ENCODE measurements at regions not wholly inside any gene's neighbourhood (a gene's known extent, or its start where the extent isn't known, plus 50 kb on each side); places are given as distances from the start of the nearest gene placed in this dataset.

DNA sequence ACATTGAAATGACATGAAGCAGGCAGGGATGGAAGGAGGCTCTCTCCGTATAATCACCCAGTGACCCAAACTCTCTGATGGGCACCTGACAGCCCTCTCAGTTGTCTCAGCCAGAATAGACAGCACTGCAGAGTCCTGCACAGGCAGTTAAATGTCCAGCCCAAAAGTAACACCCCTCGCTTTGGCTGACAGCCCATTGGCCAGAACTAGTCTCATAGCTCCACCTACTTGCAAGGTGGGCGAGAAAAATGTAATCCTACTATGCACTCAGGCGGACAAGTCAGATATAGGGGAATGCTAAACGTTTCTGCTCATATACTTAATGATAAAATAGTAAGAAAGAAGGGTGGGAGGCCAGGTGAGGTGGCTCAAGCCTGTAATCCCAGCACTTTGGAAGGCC is 393.5 kb upstream of the JARID2 start:
- no peak for DNase-seq
- Histone ChIP-seq H3K9me3 (ENCODE audit: control insufficient read depth, low read depth, low read length) (no peaks in the 10 kb centered on the region), H2BK12ac (ENCODE audit: insufficient read length, low read depth, low read length) (no peak overlapping the region), H3K27ac (ENCODE audit: insufficient read length, low read depth, low read length) (no peak overlapping the region), H2AK5ac (ENCODE audit: insufficient read length, low read length) (no peak overlapping the region), H3K18ac (ENCODE audit: insufficient read length, low read depth, low read length) (no peak overlapping the region), H3K79me1 (ENCODE audit: insufficient read depth, low read depth, low read length, poor library complexity, severe bottlenecking) (no peaks in the 10 kb centered on the region), H3K56ac (ENCODE audit: insufficient read length, low read depth, low read length) (no peak overlapping the region), H3K4ac (ENCODE audit: low read depth, low read length) (no peak overlapping the region), H2BK120ac (ENCODE audit: low read depth, low read length, poor library complexity, severe bottlenecking) (no peak overlapping the region), H3K4me1 (ENCODE audit: insufficient read depth, low read length) (peaks cover 9% of the 10 kb centered on the region; the same call in 1 of the 2 replicates), H3K79me2 (ENCODE audit: insufficient read depth, low read length) (no peaks in the 10 kb centered on the region), H3K23me2 (ENCODE audit: insufficient read length, low read depth, low read length, poor library complexity, severe bottlenecking) (no peaks in the 10 kb centered on the region), H3K4me2 (ENCODE audit: insufficient read depth, insufficient read length, low read length) (no peak overlapping the region), H4K91ac (ENCODE audit: insufficient read length, low read depth, low read length) (no peak overlapping the region), H2BK5ac (ENCODE audit: insufficient read length, low read length) (no peak overlapping the region), H2BK20ac (ENCODE audit: low read depth, low read length, poor library complexity, severe bottlenecking) (no peak overlapping the region), H2AFZ (ENCODE audit: low read length) (no peak overlapping the region), H4K5ac (ENCODE audit: insufficient read length, low read depth, low read length) (no peak overlapping the region), H4K8ac (replicated peaks; ENCODE audit: insufficient read length, low read depth, low read length) (no peak overlapping the region), H3T11ph (ENCODE audit: low read length) (no peak overlapping the region), H3K23ac (ENCODE audit: insufficient read length, low read depth, low read length) (no peak overlapping the region), H2BK15ac (ENCODE audit: low read depth, low read length) (no peak overlapping the region), H3K9ac (ENCODE audit: extremely low read depth, insufficient read length, low read length) (no peak overlapping the region), H4K20me1 (ENCODE audit: control insufficient read depth, insufficient read depth, insufficient read length) (no peaks in the 10 kb centered on the region), H3K27me3 (ENCODE audit: insufficient read depth, low read length) (no peaks in the 10 kb centered on the region), H3K14ac (ENCODE audit: insufficient read depth, low read length) (no peak overlapping the region)
- Mint-ChIP-seq H3K4me3 (no peak overlapping the region), H3K36me3 (ENCODE audit: insufficient read depth in 1 of 3, low read depth in 3 of 3) (0 out of 7 replicates have a peak, but pooled peaks cover 0 to 4% (median 0%) of the 10 kb centered on the region in 3 experiments), H3K27me3 (ENCODE audit: low read depth) (0 out of 2 replicates have a peak, but pooled peaks cover 2% of the 10 kb centered on the region), H3K27ac (no peak overlapping the region), H3K4me1 (peaks cover 46 to 47% of the 10 kb centered on the region in 2 experiments), H3K9me3 (no peaks in the 10 kb centered on the region)
- WGBS (ENCODE audit: extremely low coverage, insufficient read length, low lambda C conversion rate) = no CpG with 5 or more reads among the region's 5 CpGs
- TF ChIP-seq, protein P1, sequence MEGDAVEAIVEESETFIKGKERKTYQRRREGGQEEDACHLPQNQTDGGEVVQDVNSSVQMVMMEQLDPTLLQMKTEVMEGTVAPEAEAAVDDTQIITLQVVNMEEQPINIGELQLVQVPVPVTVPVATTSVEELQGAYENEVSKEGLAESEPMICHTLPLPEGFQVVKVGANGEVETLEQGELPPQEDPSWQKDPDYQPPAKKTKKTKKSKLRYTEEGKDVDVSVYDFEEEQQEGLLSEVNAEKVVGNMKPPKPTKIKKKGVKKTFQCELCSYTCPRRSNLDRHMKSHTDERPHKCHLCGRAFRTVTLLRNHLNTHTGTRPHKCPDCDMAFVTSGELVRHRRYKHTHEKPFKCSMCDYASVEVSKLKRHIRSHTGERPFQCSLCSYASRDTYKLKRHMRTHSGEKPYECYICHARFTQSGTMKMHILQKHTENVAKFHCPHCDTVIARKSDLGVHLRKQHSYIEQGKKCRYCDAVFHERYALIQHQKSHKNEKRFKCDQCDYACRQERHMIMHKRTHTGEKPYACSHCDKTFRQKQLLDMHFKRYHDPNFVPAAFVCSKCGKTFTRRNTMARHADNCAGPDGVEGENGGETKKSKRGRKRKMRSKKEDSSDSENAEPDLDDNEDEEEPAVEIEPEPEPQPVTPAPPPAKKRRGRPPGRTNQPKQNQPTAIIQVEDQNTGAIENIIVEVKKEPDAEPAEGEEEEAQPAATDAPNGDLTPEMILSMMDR (conservative IDR thresholded peaks at IDR 0.05) = no peak
